C4-2B (cell line): ENCODE measurements at regions not wholly inside any gene's neighbourhood (a gene's known extent, or its start where the extent isn't known, plus 50 kb on each side); places are given as distances from the start of the nearest gene placed in this dataset.
"Not testable (repeated sequence)": the region's sequence is repeated elsewhere in the genome, so short reads cannot be mapped to it uniquely, and the experiment has no call there.

ENCODE experiments used
- H3K27ac ChIP-seq: fragments of 450-650 bp; 2 replicates; pipeline ENCODE4 v1.5.1; 2017
- CTCF ChIP-seq: fragments of 450-650 bp; conservative IDR thresholded peaks from 2 replicates; pipeline ENCODE4 v1.5.1; 2017; ENCODE audit warnings: mild to moderate bottlenecking
- ZFX ChIP-seq: fragments of 450-650 bp; IDR thresholded peaks from 2 replicates; pipeline ENCODE4 v1.6.1; 2017

GRCh38 chr1:197985351-197985750 lies 68.2 kb downstream of the LHX9 start:
- TF ChIP-seq ZFX: no peak
- TF ChIP-seq CTCF: no peak
- no peak overlapping the region for H3K27ac ChIP-seq

- no peak overlapping the region for H3K27ac ChIP-seq
- TF ChIP-seq ZFX (no peak), CTCF (no peak)
These were observed 69.6 kb downstream of the LHX9 start for GRCh38 chr1:197986817-197987216.

- no peak overlapping the region for H3K27ac ChIP-seq
- TF ChIP-seq ZFX (no peak), CTCF (no peak)
These were observed 70.1 kb downstream of the LHX9 start for GRCh38 chr1:197987294-197987693.

- not testable (repeated sequence) for H3K27ac ChIP-seq
These were observed 71.4 kb downstream of the LHX9 start for GRCh38 chr1:197988581-197988980.

GRCh38 chr1:197989058-197989457 lies 71.9 kb downstream of the LHX9 start:
- TF ChIP-seq CTCF: no peak
- no peak for TF ChIP-seq ZFX
- no peak overlapping the region for H3K27ac ChIP-seq

- TF ChIP-seq CTCF: no peak
- no peak for TF ChIP-seq ZFX
- no peak overlapping the region for H3K27ac ChIP-seq
These were observed 74.4 kb downstream of the LHX9 start for GRCh38 chr1:197991594-197991993.

- no peak for TF ChIP-seq ZFX
- TF ChIP-seq CTCF: no peak
- H3K27ac ChIP-seq: no peak overlapping the region
These were observed 77.8 kb downstream of the LHX9 start for GRCh38 chr1:197994907-197995407.

- TF ChIP-seq CTCF: no peak
- no peak for TF ChIP-seq ZFX
- H3K27ac ChIP-seq: no peak overlapping the region
These were observed 78.5 kb downstream of the LHX9 start for GRCh38 chr1:197995408-197996258.

GRCh38 chr1:197996259-197996512 lies 79.0 kb downstream of the LHX9 start:
- H3K27ac ChIP-seq: not testable (repeated sequence)
